NCI-H446 (cell line): ENCODE measurements at regions not wholly inside any gene's neighbourhood (a gene's known extent, or its start where the extent isn't known, plus 50 kb on each side); places are given as distances from the start of the nearest gene placed in this dataset.

ENCODE experiments used
- DNase-seq, 2 experiments: peaks; one replicate each; lab custom pipeline; 2025; lab: John Stamatoyannopoulos, UW

GRCh38 chr3:66692766-66693150 lies 191.9 kb upstream of the LRIG1 start:
- DNase-seq: no peak

GRCh38 chr3:66693461-66694031 lies 192.7 kb upstream of the LRIG1 start:
- peak; percentile 4 to 51 for DNase-seq

- DNase-seq: no peak
Measured at GRCh38 chr3:66702126-66702525, 201.3 kb upstream of the LRIG1 start.

- DNase-seq: no peak
Measured at GRCh38 chr3:66703501-66703900, 202.7 kb upstream of the LRIG1 start.

GRCh38 chr3:66705076-66705475 lies 204.3 kb upstream of the LRIG1 start:
- no peak for DNase-seq

GRCh38 chr3:66706890-66707289 lies 206.1 kb upstream of the LRIG1 start:
- no peak for DNase-seq

- no peak for DNase-seq
Measured at GRCh38 chr3:66709532-66709931, 208.7 kb upstream of the LRIG1 start.

- DNase-seq: no peak
Measured at GRCh38 chr3:66712210-66712609, 211.4 kb upstream of the LRIG1 start.

- DNase-seq: no peak
Measured at GRCh38 chr3:66713921-66714320, 213.1 kb upstream of the LRIG1 start.

- DNase-seq: no peak
Measured at GRCh38 chr3:66715806-66716205, 215.0 kb upstream of the LRIG1 start.

GRCh38 chr3:66717806-66718205 lies 217.0 kb upstream of the LRIG1 start:
- DNase-seq: no peak

- DNase-seq: no peak
Measured at GRCh38 chr3:66719796-66720356, 219.1 kb upstream of the LRIG1 start.

GRCh38 chr3:66720508-66720907 lies 219.7 kb upstream of the LRIG1 start:
- DNase-seq: no peak

GRCh38 chr3:66722675-66723074 lies 221.9 kb upstream of the LRIG1 start:
- DNase-seq: no peak

GRCh38 chr3:66723231-66723630 lies 222.4 kb upstream of the LRIG1 start:
- DNase-seq: no peak

- no peak for DNase-seq
Measured at GRCh38 chr3:66729687-66730393, 229.0 kb upstream of the LRIG1 start.

- no peak for DNase-seq
Measured at GRCh38 chr3:66738625-66739365, 238.0 kb upstream of the LRIG1 start.

- DNase-seq: no peak
Measured at GRCh38 chr3:66740260-66740659, 239.4 kb upstream of the LRIG1 start.

GRCh38 chr3:66744521-66744920 lies 243.7 kb upstream of the LRIG1 start:
- no peak for DNase-seq

GRCh38 chr3:66744986-66745385 lies 244.2 kb upstream of the LRIG1 start:
- DNase-seq: no peak

GRCh38 chr3:66747261-66747660 lies 246.4 kb upstream of the LRIG1 start:
- DNase-seq: no peak

- no peak for DNase-seq
Measured at GRCh38 chr3:66747696-66748095, 246.9 kb upstream of the LRIG1 start.
